IgD-negative memory B cell (primary cell): ENCODE measurements at regions not wholly inside any gene's neighbourhood (a gene's known extent, or its start where the extent isn't known, plus 50 kb on each side); places are given as distances from the start of the nearest gene placed in this dataset.
"Not testable (repeated sequence)": the region's sequence is repeated elsewhere in the genome, so short reads cannot be mapped to it uniquely, and the experiment has no call there.

ENCODE experiments used
- H3K27ac Mint-ChIP-seq, 3 donors: one replicate each; pipeline ENCODE4 v1.8.0; 2020 to 2022; ENCODE audit warnings: mild to moderate bottlenecking in 3 of 3, mixed read lengths in 3 of 3, moderate library complexity in 1 of 3
- H3K27me3 Mint-ChIP-seq: one replicate; pipeline ENCODE4 v1.8.0; 2021; ENCODE audit warnings: mixed read lengths
- H3K36me3 Mint-ChIP-seq: one replicate; pipeline ENCODE4 v1.8.0; 2020; ENCODE audit warnings: mild to moderate bottlenecking, mixed read lengths
- H3K4me1 Mint-ChIP-seq, 3 donors: one replicate each; pipeline ENCODE4 v1.8.0; 2020 to 2022; ENCODE audit warnings: mixed read lengths in 3 of 3, mild to moderate bottlenecking in 1 of 3
- H3K4me3 Mint-ChIP-seq, 4 donors: one replicate each; pipeline ENCODE4 v1.8.0; 2020 to 2022; ENCODE audit warnings: mild to moderate bottlenecking in 4 of 4, mixed read lengths in 4 of 4, moderate library complexity in 3 of 4
- H3K9me3 Mint-ChIP-seq, 3 donors: one replicate each; pipeline ENCODE4 v1.8.0; 2020 to 2021; ENCODE audit warnings: mixed read lengths in 3 of 3, mild to moderate bottlenecking in 1 of 3

- Mint-ChIP-seq H3K4me1 (no peaks in the 10 kb centered on the region), H3K4me3 (no peak overlapping the region)
Observed at GRCh38 chr2:184186436-184186835, 411.9 kb upstream of the ZNF804A start.

GRCh38 chr2:184187421-184187971, 410.8 kb upstream of the ZNF804A start:
- H3K4me1 Mint-ChIP-seq: no peaks in the 10 kb centered on the region
- no peak overlapping the region for H3K27ac Mint-ChIP-seq
- no peaks in the 10 kb centered on the region for H3K27me3 Mint-ChIP-seq
- peaks cover 0 to 7% (median 0%) of the 10 kb centered on the region in 3 donors for H3K9me3 Mint-ChIP-seq
- H3K4me3 Mint-ChIP-seq: no peak overlapping the region
- no peaks in the 10 kb centered on the region for H3K36me3 Mint-ChIP-seq

More at GRCh38 chr2:184186436-184186835, 411.9 kb upstream of the ZNF804A start:
- Mint-ChIP-seq H3K27ac (no peak overlapping the region), H3K9me3 (peaks cover 0 to 11% (median 2%) of the 10 kb centered on the region in 3 donors), H3K27me3 (no peaks in the 10 kb centered on the region), H3K36me3 (no peaks in the 10 kb centered on the region)

GRCh38 chr2:184190725-184191124, 407.6 kb upstream of the ZNF804A start:
- Mint-ChIP-seq H3K27ac (no peak overlapping the region), H3K9me3 (peaks cover 0 to 7% (median 0%) of the 10 kb centered on the region in 3 donors), H3K4me1 (no peaks in the 10 kb centered on the region), H3K36me3 (no peaks in the 10 kb centered on the region), H3K4me3 (no peak overlapping the region), H3K27me3 (no peaks in the 10 kb centered on the region)

GRCh38 chr2:184192649-184193048, 405.7 kb upstream of the ZNF804A start:
- Mint-ChIP-seq H3K9me3 (peaks cover 0 to 7% (median 0%) of the 10 kb centered on the region in 3 donors), H3K36me3 (no peaks in the 10 kb centered on the region), H3K27me3 (no peaks in the 10 kb centered on the region)

GRCh38 chr2:184197413-184197812, 400.9 kb upstream of the ZNF804A start:
- H3K4me1 Mint-ChIP-seq: no peaks in the 10 kb centered on the region
- no peak overlapping the region for H3K27ac Mint-ChIP-seq
- no peaks in the 10 kb centered on the region for H3K27me3 Mint-ChIP-seq
- H3K36me3 Mint-ChIP-seq: no peaks in the 10 kb centered on the region
- H3K4me3 Mint-ChIP-seq: no peak overlapping the region
- H3K9me3 Mint-ChIP-seq: peaks cover 0 to 3% (median 0%) of the 10 kb centered on the region in 3 donors

More at GRCh38 chr2:184192649-184193048, 405.7 kb upstream of the ZNF804A start:
- no peaks in the 10 kb centered on the region for H3K4me1 Mint-ChIP-seq
- no peak overlapping the region for H3K27ac Mint-ChIP-seq
- no peak overlapping the region for H3K4me3 Mint-ChIP-seq

DNA sequence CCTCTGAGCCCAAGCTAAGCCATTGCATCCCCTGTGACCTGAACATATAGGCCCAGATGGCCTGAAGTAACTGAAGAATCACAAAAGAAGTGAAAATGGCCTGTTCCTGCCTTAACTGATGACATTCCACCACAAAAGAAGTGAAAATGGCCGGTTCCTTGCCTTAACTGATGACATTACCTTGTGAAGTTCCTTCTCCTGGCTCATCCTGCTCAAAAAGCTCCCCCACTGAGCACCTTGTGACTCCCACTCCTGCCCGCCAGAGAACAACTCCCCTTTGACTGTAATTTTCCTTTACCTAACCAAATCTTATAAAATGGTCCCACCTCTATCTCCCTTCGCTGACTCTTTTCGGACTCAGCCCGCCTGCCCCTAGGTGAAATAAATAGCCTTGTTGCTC, 399.5 kb upstream of the ZNF804A start:
- H3K36me3 Mint-ChIP-seq, H3K27ac Mint-ChIP-seq, H3K27me3 Mint-ChIP-seq, H3K9me3 Mint-ChIP-seq, H3K4me3 Mint-ChIP-seq, H3K4me1 Mint-ChIP-seq: not testable (repeated sequence)

DNA sequence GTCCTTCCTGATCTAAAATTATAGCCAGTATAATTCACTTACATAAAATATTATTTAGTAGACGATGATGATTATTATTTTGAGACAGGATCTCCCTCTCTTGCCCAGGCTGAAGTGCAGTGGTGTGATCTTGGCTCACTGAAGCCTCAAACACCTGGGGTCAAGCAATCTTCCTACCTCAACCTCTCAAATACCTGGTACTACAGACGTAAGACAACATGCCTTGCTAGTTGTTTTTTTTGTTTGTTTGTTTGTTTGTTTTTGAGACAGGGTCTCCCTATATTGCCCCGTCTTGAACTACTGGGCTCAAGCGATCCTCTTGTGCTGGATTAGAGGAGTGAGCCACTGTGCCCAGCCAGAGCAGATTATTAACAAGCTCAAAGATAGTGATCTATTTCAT, 399.1 kb upstream of the ZNF804A start:
- Mint-ChIP-seq H3K4me3 (no peak overlapping the region), H3K27ac (no peak overlapping the region), H3K4me1 (no peaks in the 10 kb centered on the region), H3K9me3 (peaks cover 0 to 3% (median 0%) of the 10 kb centered on the region in 3 donors), H3K27me3 (no peaks in the 10 kb centered on the region), H3K36me3 (no peaks in the 10 kb centered on the region)

DNA sequence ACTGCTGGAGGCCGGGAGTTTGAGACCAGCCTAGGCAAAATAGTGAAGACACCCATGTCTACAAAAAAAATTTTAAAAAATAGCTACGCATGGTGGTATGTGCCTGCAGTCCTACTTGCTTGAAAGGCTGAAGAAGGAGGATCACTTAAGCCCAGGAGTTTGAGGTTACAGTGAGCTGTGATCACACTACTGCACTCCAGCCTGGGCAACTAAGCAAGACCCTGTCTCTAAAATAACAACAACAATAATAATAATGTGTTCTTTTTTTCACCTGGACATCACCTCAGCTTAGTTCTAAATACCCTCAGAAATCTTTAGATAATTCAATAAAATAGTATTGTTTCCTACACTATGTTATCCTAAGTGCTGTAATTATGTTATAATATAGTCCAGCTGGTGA, 397.1 kb upstream of the ZNF804A start:
- no peak overlapping the region for H3K27ac Mint-ChIP-seq
- no peaks in the 10 kb centered on the region for H3K36me3 Mint-ChIP-seq
- H3K4me3 Mint-ChIP-seq: no peak overlapping the region
- H3K4me1 Mint-ChIP-seq: no peaks in the 10 kb centered on the region
- H3K27me3 Mint-ChIP-seq: no peaks in the 10 kb centered on the region
- peaks cover 0 to 3% (median 0%) of the 10 kb centered on the region in 3 donors for H3K9me3 Mint-ChIP-seq

- no peaks in the 10 kb centered on the region for H3K36me3 Mint-ChIP-seq
- H3K27me3 Mint-ChIP-seq: no peaks in the 10 kb centered on the region
Observed at GRCh38 chr2:184203661-184204060, 394.7 kb upstream of the ZNF804A start.

GRCh38 chr2:184205048-184205596, 393.2 kb upstream of the ZNF804A start:
- Mint-ChIP-seq H3K36me3 (no peaks in the 10 kb centered on the region), H3K4me1 (no peaks in the 10 kb centered on the region), H3K4me3 (no peak overlapping the region), H3K27ac (no peak overlapping the region), H3K27me3 (no peaks in the 10 kb centered on the region), H3K9me3 (peaks cover 0 to 3% (median 2%) of the 10 kb centered on the region in 3 donors)

More at GRCh38 chr2:184203661-184204060, 394.7 kb upstream of the ZNF804A start:
- H3K9me3 Mint-ChIP-seq: peaks cover 0 to 3% (median 0%) of the 10 kb centered on the region in 3 donors
- H3K27ac Mint-ChIP-seq: no peak overlapping the region
- H3K4me3 Mint-ChIP-seq: no peak overlapping the region
- H3K4me1 Mint-ChIP-seq: no peaks in the 10 kb centered on the region

GRCh38 chr2:184206045-184206444, 392.3 kb upstream of the ZNF804A start:
- Mint-ChIP-seq H3K9me3 (peaks cover 0 to 3% (median 2%) of the 10 kb centered on the region in 3 donors), H3K4me3 (no peak overlapping the region), H3K27ac (no peak overlapping the region), H3K36me3 (no peaks in the 10 kb centered on the region), H3K27me3 (no peaks in the 10 kb centered on the region), H3K4me1 (no peaks in the 10 kb centered on the region)

DNA sequence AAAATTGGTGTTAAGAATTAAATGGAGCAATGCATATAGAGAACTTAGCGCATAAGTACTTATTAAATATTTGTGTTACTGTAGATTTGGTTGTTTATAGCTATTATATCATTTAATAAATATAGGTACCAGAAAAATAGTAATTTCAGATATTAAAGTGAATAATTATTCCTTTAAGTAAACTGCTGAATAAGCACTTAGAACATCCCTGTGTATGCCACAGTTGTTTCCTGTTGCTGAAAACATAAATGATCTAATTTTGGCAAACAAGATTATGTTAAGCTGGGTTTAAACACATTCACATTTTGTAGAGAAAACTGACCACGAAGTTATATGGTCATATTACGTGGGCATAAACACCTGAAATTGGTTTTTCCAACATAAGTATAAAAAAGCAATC, 388.0 kb upstream of the ZNF804A start:
- Mint-ChIP-seq H3K4me3 (no peak overlapping the region), H3K27me3 (no peaks in the 10 kb centered on the region), H3K4me1 (no peaks in the 10 kb centered on the region), H3K9me3 (peaks cover 0 to 7% (median 2%) of the 10 kb centered on the region in 3 donors), H3K27ac (no peak overlapping the region), H3K36me3 (no peaks in the 10 kb centered on the region)

- Mint-ChIP-seq H3K4me3 (no peak overlapping the region), H3K27me3 (no peaks in the 10 kb centered on the region), H3K36me3 (no peaks in the 10 kb centered on the region), H3K9me3 (peaks cover 2 to 7% (median 2%) of the 10 kb centered on the region in 3 donors), H3K27ac (no peak overlapping the region), H3K4me1 (no peaks in the 10 kb centered on the region)
Observed at GRCh38 chr2:184215745-184216144, 382.6 kb upstream of the ZNF804A start.

DNA sequence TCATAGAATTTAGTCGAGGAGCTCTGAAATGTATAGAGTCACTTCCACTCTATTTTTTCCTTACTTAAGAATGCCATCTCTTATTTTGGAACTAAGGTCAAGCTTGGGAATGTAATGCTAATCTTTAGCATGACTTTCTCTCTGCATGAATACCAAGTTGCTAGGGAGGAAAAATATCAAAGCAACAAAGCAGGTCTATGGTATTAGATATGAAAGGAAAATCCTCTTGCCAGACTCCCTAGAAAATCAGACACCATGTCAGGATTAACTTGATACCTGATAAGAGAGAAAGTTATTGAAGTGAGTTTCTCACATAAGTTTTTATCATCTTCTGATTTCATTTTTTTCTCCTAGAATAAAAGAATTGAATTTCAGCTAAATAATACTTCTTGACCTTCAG, 341.7 kb upstream of the ZNF804A start:
- Mint-ChIP-seq H3K36me3 (no peaks in the 10 kb centered on the region), H3K9me3 (peaks cover 0 to 9% (median 4%) of the 10 kb centered on the region in 3 donors), H3K27me3 (no peaks in the 10 kb centered on the region), H3K27ac (no peak overlapping the region), H3K4me3 (no peak overlapping the region), H3K4me1 (no peaks in the 10 kb centered on the region)

DNA sequence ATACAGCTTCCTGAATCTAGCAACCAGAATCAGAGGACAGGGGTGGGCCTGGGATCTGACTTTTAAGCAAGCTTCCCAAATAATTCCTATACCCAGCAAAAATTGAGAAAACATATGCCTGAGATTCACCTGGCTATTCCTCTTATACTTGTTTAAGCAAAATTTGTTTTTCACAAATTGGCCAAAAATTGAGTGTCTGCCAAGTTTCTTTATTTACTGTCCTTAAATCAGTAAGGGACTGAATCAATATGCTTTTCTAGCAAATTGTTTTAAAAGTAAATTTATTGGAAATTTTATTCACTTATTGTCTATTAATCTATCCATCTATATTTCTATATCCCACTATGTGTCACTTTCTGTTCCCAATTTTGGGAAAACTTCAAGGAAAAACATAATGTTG, 337.0 kb upstream of the ZNF804A start:
- Mint-ChIP-seq H3K4me3 (no peak overlapping the region), H3K27ac (no peak overlapping the region), H3K36me3 (no peaks in the 10 kb centered on the region), H3K4me1 (no peaks in the 10 kb centered on the region), H3K9me3 (peaks cover 0 to 5% (median 2%) of the 10 kb centered on the region in 3 donors), H3K27me3 (no peaks in the 10 kb centered on the region)

DNA sequence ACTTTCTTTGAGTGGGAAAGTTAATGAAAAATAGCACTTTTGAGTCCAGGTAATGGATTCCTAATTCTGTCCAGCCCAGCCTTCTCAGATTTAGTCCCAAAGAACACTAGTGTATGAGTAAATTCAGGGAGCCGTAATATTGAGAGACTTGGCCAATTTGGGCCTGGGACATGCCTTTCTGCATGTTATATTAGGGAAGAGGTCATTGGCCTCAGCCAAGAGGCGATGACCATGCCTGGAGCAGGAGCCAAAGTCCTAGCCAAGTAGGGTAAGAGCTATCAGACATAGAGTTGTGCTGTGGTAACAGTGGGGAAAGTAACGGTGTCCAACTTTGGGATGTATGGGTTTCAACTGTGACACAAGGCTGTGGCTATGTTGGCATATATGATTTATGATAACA, 336.5 kb upstream of the ZNF804A start:
- no peak overlapping the region for H3K27ac Mint-ChIP-seq
- H3K9me3 Mint-ChIP-seq: peaks cover 0 to 5% (median 2%) of the 10 kb centered on the region in 3 donors
- no peaks in the 10 kb centered on the region for H3K27me3 Mint-ChIP-seq
- no peaks in the 10 kb centered on the region for H3K4me1 Mint-ChIP-seq
- H3K4me3 Mint-ChIP-seq: no peak overlapping the region
- H3K36me3 Mint-ChIP-seq: no peaks in the 10 kb centered on the region
